GM12892 (cell line): ENCODE measurements at regions not wholly inside any gene's neighbourhood (a gene's known extent, or its start where the extent isn't known, plus 50 kb on each side); places are given as distances from the start of the nearest gene placed in this dataset.

Experiments
- DNase-seq: peaks from one replicate; pipeline ENCODE4 v3.0.0; 2011; ENCODE audit not compliant: insufficient read length
- FAIRE-seq: peaks from 2 replicates; lab custom pipeline; 2011; peaks lifted over from hg19 to GRCh38; lab: Jason Lieb, UNC
- POLR2A ChIP-seq: IDR thresholded peaks from 2 replicates; pipeline ENCODE4 v1.6.1; 2011; ENCODE audit warnings: low read depth, low read length, control low read depth
- POLR2AphosphoS5 ChIP-seq: IDR thresholded peaks from 2 replicates; pipeline ENCODE4 v1.6.1; 2011; ENCODE audit warnings: low read depth, low read length, control low read depth
- TAF1 ChIP-seq: IDR thresholded peaks from 2 replicates; pipeline ENCODE4 v1.6.1; 2011; ENCODE audit warnings: low read depth, mild to moderate bottlenecking, control low read depth, low read length, borderline replicate concordance

GRCh38 chr7:96400001-96400400 lies 78.1 kb upstream of the SLC25A13 start:
- FAIRE-seq (no peak), DNase-seq (no peak)
- TF ChIP-seq POLR2AphosphoS5 (no peak), TAF1 (no peak), POLR2A (no peak)

GRCh38 chr7:96397936-96398598 lies 76.2 kb upstream of the SLC25A13 start:
- FAIRE-seq (no peak), DNase-seq (no peak)

DNA sequence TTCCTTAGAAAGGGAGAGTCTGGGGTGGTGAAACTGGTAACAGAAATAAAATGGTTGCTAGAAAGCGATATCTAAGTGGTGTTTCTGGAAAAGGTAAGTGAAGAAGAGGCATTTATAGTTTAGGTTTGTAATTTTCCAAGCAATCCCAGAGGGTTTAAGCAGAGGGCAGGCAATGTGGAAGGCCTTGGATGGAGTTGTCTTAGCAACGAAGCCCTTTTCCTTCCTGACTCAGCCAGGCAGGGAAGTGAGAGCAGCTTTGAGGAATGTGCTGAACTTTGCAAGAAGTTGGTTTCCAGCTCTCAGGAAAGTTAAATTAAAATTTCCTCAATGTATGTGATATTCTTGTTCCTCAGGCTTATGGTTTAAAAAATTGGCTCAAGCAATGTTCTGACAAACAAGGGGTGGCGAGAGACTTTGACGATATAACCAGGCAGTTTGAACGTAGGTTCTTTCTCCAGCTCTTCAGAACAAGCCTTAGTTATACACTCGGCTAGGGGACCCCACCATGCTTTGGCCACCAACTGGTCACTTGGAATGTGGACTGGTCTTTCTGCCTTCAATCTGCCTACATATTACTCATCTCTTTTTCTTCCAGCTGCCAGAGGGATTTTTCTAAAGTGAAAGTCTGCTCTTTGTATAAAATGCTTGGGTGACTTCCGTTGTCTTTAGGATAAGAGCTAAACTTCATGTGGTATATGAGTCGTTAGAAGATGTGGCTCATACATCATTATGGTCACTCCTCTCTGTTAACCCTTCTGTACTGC lies 66.9 kb upstream of the SLC25A13 start:
- no peak for TF ChIP-seq TAF1
- no peak for TF ChIP-seq POLR2A
- no peak for TF ChIP-seq POLR2AphosphoS5
- DNase-seq = no peak
- FAIRE-seq = no peak

More at GRCh38 chr7:96397936-96398598, 76.2 kb upstream of the SLC25A13 start:
- TF ChIP-seq POLR2AphosphoS5 (no peak), POLR2A (no peak), TAF1 (no peak)

- DNase-seq = no peak
- no peak for FAIRE-seq
- TF ChIP-seq POLR2A = no peak
- TF ChIP-seq TAF1 = no peak
- no peak for TF ChIP-seq POLR2AphosphoS5
Observed at GRCh38 chr7:96388166-96388565, 66.3 kb upstream of the SLC25A13 start.

DNA sequence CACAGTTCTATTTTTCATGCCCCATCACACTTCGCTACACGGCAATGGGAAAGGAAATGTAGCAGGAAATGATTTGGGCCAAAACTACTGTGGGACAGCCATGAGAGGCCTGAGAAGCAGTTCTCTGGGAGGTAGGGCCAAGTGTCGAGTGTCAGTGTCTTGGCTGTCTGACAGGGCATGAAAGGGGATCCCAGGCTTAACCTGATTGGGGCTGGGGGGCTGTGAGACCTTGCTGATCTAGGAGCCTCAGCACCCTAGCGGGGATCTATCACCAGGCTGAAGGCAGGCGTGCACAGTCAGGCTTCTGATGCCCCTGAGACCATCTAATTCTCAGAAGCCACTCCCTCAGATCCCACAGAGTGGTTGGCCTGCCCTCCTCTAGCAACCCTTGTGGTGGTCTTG lies 58.2 kb upstream of the SLC25A13 start:
- no peak for TF ChIP-seq TAF1
- no peak for TF ChIP-seq POLR2AphosphoS5
- no peak for TF ChIP-seq POLR2A
- FAIRE-seq = no peak
- DNase-seq = no peak

- DNase-seq (no peak), FAIRE-seq (no peak)
- TF ChIP-seq TAF1 = no peak
- TF ChIP-seq POLR2A = no peak
- TF ChIP-seq POLR2AphosphoS5 = no peak
Observed at GRCh38 chr7:96377399-96377798, 55.5 kb upstream of the SLC25A13 start.
